ENCODE measurements at regions not wholly inside any gene's neighbourhood (a gene's known extent, or its start where the extent isn't known, plus 50 kb on each side); places are given as distances from the start of the nearest gene placed in this dataset.

DNA sequence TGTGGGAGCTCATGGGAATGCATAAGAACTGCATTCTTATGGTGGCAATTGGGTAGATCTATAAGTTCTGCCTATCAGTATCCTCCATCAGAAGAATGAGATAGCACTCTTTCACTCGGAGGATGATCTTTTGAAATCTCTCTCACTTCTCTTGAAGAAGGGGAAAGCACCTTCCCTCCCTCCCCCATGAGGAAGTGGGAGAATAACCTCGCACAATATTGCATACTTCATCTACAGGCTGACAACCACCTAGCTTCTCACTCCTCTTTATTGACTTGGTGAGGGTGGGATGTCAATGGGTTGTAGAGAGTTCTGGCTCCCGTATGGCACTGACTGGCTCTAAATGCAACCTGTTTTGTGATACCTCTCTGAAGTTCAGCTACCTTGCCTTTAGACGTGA, 146.7 kb upstream of the SPOCK3 start:
- TF ChIP-seq POLR2A (IDR thresholded peaks at IDR 0.05): no peak
- TF ChIP-seq, protein P1, sequence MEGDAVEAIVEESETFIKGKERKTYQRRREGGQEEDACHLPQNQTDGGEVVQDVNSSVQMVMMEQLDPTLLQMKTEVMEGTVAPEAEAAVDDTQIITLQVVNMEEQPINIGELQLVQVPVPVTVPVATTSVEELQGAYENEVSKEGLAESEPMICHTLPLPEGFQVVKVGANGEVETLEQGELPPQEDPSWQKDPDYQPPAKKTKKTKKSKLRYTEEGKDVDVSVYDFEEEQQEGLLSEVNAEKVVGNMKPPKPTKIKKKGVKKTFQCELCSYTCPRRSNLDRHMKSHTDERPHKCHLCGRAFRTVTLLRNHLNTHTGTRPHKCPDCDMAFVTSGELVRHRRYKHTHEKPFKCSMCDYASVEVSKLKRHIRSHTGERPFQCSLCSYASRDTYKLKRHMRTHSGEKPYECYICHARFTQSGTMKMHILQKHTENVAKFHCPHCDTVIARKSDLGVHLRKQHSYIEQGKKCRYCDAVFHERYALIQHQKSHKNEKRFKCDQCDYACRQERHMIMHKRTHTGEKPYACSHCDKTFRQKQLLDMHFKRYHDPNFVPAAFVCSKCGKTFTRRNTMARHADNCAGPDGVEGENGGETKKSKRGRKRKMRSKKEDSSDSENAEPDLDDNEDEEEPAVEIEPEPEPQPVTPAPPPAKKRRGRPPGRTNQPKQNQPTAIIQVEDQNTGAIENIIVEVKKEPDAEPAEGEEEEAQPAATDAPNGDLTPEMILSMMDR (IDR thresholded peaks at IDR 0.05 in 8 of 11, conservative IDR thresholded peaks at IDR 0.05 in 3 of 11): no peak

Measured in spleen (tissue), 7 donors.